NCI-H1694 (cell line): ENCODE measurements at regions not wholly inside any gene's neighbourhood (a gene's known extent, or its start where the extent isn't known, plus 50 kb on each side); places are given as distances from the start of the nearest gene placed in this dataset.

Source experiments
- DNase-seq: peaks from one replicate; lab custom pipeline; 2025; lab: John Stamatoyannopoulos, UW

- DNase-seq = no peak
Observed at GRCh38 chr3:31349001-31349748, 183.6 kb upstream of the STT3B start.

GRCh38 chr3:31350307-31350706 is 182.4 kb upstream of the STT3B start:
- no peak for DNase-seq

- DNase-seq = no peak
Observed at GRCh38 chr3:31352331-31352730, 180.4 kb upstream of the STT3B start.

GRCh38 chr3:31353166-31353565 is 179.6 kb upstream of the STT3B start:
- DNase-seq = no peak

DNA sequence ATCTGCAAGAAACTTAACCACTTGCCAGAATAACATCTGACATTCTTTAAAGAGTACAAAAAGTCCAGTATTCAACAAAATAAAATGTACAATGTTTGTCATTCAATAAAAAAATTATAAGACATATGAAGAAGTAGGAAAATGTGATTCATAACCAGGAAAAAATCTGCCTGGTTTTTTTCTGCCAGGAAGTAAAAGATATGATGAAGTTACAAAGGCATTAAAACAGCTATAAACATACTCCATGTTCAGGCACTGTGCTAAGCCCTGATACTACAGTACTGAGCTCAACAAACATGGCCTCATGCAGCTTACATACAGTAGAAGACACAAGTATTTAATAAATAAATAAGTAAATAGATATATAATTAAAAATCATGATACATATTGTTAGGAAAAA is 178.4 kb upstream of the STT3B start:
- DNase-seq = no peak

GRCh38 chr3:31355807-31356206 is 176.9 kb upstream of the STT3B start:
- DNase-seq = no peak

- DNase-seq = no peak
Observed at GRCh38 chr3:31356941-31357340, 175.8 kb upstream of the STT3B start.

GRCh38 chr3:31357451-31357850 is 175.3 kb upstream of the STT3B start:
- no peak for DNase-seq

- no peak for DNase-seq
Observed at GRCh38 chr3:31358473-31359070, 174.2 kb upstream of the STT3B start.

DNA sequence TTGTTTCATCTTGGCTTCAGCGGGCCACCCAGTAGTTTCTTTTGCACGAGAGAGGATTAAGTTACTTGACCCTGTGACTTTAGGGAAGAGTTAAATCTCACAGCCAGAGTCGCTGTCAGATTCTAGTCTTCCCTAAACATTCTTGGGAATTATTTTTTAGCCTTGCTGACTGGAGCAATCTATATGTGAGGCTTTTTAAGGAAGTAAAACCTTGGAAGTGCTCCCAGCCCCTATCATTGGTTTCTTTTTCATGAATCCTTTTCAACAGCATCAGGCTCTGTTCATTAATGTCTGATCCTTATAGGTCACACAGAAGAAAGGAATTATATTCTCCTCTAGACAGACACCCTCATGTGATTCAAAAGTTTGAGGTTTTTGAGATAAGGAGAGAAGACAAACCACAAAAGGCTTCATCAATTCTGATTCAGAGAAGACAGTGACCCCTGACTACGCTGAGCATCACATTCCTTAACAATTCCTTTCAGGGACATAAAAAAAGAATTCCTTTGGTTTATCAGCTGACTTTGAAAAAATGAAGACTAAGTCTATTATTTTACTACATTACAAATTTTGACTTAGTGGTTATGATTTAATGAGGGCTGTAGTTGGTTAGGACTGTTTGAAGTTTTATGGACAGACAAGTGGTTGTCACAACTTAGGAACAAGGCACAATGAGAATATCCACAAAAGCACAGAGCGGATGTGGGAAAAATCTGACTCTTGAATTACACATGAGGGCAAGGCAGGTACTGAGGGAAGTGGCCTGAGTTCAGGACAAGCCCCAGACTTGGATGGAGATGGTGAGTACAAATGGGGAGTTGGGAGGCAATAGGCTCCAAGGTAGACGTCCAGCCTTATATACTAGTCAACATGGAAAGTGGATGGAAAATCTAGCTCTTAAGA is 171.1 kb upstream of the STT3B start:
- no peak for DNase-seq

GRCh38 chr3:31364188-31364587 is 168.5 kb upstream of the STT3B start:
- no peak for DNase-seq

DNA sequence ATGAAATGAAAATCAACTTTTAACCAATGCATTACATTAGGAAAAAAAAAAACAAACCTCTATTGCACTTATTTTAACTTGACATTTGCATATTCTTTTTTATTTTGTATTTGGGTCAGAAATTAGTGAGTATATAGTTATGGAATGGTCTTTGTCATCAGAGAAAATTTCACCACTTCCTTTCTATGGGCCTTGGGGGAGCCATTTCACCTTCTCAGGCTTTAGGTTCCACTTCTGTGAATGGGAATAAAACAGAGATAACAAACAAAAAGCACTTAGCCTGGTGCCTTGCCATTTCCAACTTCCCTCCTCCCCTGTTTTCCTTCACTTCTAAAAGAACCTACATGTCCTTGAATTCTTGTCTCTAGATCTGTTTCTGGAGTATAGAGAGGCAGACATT is 168.0 kb upstream of the STT3B start:
- DNase-seq = no peak

- no peak for DNase-seq
Observed at GRCh38 chr3:31367518-31367917, 165.2 kb upstream of the STT3B start.

GRCh38 chr3:31369637-31370379 is 162.9 kb upstream of the STT3B start:
- no peak for DNase-seq

DNA sequence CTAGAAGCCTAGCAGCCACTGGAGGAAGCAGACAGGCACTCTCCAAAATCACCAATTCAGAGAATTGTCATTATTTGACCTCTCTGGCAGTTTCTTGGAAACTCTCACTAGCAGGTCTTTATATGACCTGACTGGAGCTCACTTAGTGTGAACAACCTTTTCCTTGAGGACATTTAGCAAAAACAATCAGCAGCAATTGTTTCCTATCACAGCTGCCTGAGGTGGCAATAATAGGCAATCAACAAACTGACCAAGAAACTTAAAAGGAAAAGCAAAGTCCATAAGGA is 162.4 kb upstream of the STT3B start:
- DNase-seq = no peak

DNA sequence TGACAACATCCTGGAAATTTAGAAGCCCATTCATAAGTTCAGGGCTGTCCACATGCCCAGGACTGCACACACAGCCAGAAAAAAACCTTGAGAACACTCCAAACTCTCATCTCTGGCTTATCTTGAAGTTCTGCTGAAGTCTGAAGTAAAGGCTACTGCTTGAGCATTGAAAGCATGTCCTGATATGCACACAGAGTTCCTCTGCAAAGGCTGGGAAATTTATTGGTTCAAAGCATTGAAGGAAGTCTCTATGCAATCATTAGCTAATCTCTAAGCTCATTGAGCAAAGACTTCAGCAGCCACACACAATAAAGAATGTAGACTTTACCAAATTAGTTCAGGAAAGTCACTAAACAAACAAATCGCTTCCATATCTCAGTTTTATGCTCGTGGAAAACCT is 162.0 kb upstream of the STT3B start:
- no peak for DNase-seq

DNA sequence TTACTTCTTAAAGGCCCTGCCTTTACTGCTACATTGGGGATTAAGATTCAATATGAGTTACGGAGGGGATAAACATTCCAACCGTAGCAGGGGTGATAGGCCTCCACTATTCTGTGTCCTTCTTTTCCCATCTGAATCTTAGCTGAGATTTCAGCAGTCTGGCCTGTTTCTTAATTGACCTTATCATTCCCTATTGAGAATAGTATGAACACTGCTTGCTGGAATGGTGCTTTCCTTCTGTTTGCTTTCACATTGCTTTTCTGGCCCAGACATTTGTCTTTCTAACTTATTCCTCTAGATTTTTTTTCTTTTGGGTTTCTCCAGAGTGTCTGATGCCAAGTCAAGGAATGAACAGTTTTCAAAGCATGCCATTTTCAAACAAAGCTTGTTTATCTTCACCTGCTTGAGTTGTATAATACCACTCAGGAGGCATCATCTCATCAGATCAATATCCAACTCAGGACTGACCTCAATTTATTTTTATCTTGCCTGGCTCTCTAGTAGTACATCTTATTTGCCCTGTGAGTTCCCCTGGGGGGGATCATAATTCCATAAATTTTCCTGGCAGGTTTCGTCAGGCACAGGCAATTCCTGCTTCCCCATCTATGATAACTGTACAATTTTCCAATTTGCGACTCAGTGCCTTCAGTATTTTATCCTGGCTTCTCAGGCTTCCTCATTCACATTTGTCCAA is 161.1 kb upstream of the STT3B start:
- DNase-seq = no peak

DNA sequence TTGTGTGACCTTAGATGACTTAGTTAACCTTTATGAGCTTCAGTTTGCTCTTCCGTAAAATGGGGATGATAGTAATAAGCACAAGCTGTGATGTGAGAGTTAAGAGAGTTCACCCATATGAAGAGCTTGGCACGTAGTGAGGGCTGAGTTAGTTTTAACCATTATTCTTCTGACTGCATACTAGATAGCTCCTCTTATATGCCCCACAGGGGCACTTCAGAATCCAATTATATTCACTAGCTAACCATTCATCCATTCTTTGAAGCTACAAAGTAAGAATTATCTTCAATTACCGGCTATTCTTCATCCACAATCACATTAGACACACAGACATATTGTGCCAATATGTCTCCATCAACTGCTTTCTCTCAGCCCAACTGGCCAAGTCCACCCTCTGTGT is 159.0 kb upstream of the STT3B start:
- no peak for DNase-seq

GRCh38 chr3:31377045-31377642 is 155.6 kb upstream of the STT3B start:
- no peak for DNase-seq

GRCh38 chr3:31378231-31378630 is 154.5 kb upstream of the STT3B start:
- no peak for DNase-seq

DNA sequence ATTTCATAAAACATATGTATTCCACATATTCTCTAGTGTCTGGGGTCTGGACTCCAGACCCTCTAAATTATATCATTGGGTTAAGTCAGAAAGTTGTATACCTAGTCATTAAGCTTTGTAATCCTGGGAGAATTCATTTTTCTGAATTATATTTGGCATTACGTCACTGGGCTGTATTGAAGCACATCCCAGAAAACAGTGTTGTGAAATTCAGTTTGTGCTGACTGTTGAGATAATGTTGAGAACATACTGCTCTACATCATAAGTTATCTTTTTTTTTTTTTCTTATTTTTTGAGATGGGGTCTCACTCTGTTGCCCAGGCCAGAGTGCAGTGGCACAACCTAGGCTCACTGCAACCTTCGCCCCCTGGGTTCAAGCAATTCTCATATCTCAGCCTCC is 153.1 kb upstream of the STT3B start:
- DNase-seq = no peak
